ENCODE measurements at regions not wholly inside any gene's neighbourhood (a gene's known extent, or its start where the extent isn't known, plus 50 kb on each side); places are given as distances from the start of the nearest gene placed in this dataset.

DNA sequence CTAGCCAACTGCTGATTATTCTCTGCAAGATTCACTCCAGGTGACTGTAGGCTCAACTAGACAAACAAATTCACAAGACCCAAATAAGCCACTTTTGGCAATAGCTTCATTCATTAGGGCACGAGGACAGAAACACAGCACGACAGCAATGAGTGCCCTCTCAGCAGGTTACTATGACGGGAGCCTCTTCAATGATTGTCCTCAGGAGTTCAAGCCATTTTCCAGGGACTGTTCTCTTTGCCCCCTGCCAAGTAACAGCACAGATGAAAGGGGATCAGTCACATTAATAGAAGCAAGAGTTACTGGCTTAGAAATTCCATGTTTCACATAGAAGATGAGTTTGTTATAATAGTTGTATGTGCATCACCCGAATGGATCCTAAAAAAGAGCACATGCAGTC is 712.2 kb downstream of the CDH8 start:
- Histone ChIP-seq H3K4me1 (no peaks in the 10 kb centered on the region), H3K36me3 (no peaks in the 10 kb centered on the region), H3K4me3 (no peak overlapping the region), H3K9me3 (no peaks in the 10 kb centered on the region), H3K27me3 (no peaks in the 10 kb centered on the region), H3K27ac (no peak overlapping the region)
- TF ChIP-seq, protein P1, sequence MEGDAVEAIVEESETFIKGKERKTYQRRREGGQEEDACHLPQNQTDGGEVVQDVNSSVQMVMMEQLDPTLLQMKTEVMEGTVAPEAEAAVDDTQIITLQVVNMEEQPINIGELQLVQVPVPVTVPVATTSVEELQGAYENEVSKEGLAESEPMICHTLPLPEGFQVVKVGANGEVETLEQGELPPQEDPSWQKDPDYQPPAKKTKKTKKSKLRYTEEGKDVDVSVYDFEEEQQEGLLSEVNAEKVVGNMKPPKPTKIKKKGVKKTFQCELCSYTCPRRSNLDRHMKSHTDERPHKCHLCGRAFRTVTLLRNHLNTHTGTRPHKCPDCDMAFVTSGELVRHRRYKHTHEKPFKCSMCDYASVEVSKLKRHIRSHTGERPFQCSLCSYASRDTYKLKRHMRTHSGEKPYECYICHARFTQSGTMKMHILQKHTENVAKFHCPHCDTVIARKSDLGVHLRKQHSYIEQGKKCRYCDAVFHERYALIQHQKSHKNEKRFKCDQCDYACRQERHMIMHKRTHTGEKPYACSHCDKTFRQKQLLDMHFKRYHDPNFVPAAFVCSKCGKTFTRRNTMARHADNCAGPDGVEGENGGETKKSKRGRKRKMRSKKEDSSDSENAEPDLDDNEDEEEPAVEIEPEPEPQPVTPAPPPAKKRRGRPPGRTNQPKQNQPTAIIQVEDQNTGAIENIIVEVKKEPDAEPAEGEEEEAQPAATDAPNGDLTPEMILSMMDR (IDR thresholded peaks at IDR 0.05), result no peak
- TF ChIP-seq EP300 (IDR thresholded peaks at IDR 0.05), result no peak
- TF ChIP-seq POLR2A (IDR thresholded peaks at IDR 0.05), result no peak
- TF ChIP-seq POLR2AphosphoS5 (IDR thresholded peaks at IDR 0.05), result no peak
- WGBS, 2 donors, result 80 to 86% methylated on average over 4 of the region's 4 CpGs
- ATAC-seq (ENCODE audit: low FRiP score in 2 of 2) (no peak), DNase-seq (no peak)

DNA sequence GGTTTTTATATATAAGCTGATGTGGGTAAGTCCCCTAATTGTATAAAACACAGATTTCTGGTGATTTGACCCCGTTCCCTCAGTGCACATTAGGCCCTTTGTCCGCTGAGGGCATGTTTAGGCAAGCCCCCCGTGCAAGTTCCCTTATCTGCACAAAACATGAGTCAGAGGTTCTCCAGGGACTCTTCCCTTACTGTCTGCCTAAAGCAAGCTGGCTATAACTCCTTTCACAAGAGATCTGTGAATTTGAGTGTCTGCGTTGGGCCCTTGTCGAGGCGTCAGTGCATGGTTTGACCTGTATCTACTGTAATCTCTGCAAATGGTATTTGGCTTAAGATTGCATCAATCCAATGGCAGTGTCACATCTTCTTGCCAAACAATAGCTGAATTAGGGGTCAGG is 712.8 kb downstream of the CDH8 start:
- Histone ChIP-seq H3K9me3 (no peaks in the 10 kb centered on the region), H3K4me1 (no peaks in the 10 kb centered on the region), H3K27me3 (no peaks in the 10 kb centered on the region), H3K27ac (no peak overlapping the region), H3K4me3 (no peak overlapping the region), H3K36me3 (no peaks in the 10 kb centered on the region)
- WGBS, 2 donors, result 76 to 89% methylated on average over 6 of the region's 6 CpGs
- ATAC-seq (ENCODE audit: low FRiP score in 2 of 2) (no peak), DNase-seq (no peak)
- TF ChIP-seq EP300 (IDR thresholded peaks at IDR 0.05) (no peak), POLR2A (IDR thresholded peaks at IDR 0.05) (no peak), POLR2AphosphoS5 (IDR thresholded peaks at IDR 0.05) (no peak)
- TF ChIP-seq, protein P1 (IDR thresholded peaks at IDR 0.05), result no peak

DNA sequence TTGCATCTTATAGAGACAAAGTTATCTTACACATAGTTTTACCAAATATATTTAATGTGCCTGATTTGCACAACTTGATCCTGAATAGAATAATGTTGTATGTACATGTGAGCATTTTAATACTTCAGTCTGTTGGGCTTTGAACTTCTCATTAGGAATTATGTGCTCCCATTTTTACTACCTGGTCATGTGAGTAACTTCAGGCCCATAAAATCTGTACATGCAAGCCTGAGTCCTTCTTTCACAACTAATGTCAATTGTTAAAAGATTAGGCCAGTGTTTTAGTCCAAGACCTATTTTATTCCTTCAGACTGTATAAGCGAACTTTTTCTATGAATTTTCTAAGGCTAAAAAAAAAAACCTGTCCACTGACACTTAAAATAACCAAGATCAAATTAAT is 715.4 kb downstream of the CDH8 start:
- ATAC-seq (ENCODE audit: low FRiP score in 2 of 2) (no peak), DNase-seq (no peak)
- WGBS, 2 donors, result 77 to 82% methylated on average over 1 of the region's 1 CpG
- H3K36me3 ChIP-seq, result no peaks in the 10 kb centered on the region
- TF ChIP-seq POLR2AphosphoS5 (IDR thresholded peaks at IDR 0.05), result no peak
- H3K27ac ChIP-seq, result no peak overlapping the region
- no peaks in the 10 kb centered on the region for H3K27me3 ChIP-seq
- no peaks in the 10 kb centered on the region for H3K9me3 ChIP-seq
- H3K4me3 ChIP-seq, result no peak overlapping the region
- H3K4me1 ChIP-seq, result no peaks in the 10 kb centered on the region

DNA sequence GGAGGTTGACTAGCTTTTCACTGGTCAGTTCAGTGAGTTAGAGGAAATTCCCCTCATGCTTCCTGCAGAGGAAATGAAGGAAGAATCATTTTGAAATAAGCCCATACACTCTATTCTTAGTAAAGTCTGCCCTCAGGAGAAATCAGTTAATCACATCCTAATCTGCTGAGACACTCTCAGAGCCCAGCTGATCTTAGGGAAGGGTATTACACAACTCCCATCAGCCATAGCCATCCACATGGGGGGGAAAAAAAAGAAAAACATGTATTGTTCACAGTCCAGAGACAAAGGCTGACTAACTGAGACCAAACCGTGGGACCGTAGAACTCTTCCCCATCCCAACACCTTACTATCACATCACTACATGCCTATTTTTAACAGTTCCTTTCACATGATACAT is 722.3 kb downstream of the CDH8 start:
- no peak overlapping the region for H3K27ac ChIP-seq
- H3K9me3 ChIP-seq, result no peaks in the 10 kb centered on the region
- no peak overlapping the region for H3K4me3 ChIP-seq
- H3K27me3 ChIP-seq, result no peaks in the 10 kb centered on the region
- H3K36me3 ChIP-seq, result no peaks in the 10 kb centered on the region
- H3K4me1 ChIP-seq, result no peaks in the 10 kb centered on the region
- ATAC-seq (ENCODE audit: low FRiP score in 2 of 2) (no peak), DNase-seq (no peak)
- WGBS, 2 donors, result 84 to 91% methylated on average over 2 of the region's 2 CpGs
- TF ChIP-seq, protein P1 (IDR thresholded peaks at IDR 0.05), result no peak
- TF ChIP-seq POLR2A (IDR thresholded peaks at IDR 0.05) (no peak), EP300 (IDR thresholded peaks at IDR 0.05) (no peak), POLR2AphosphoS5 (IDR thresholded peaks at IDR 0.05) (no peak)

DNA sequence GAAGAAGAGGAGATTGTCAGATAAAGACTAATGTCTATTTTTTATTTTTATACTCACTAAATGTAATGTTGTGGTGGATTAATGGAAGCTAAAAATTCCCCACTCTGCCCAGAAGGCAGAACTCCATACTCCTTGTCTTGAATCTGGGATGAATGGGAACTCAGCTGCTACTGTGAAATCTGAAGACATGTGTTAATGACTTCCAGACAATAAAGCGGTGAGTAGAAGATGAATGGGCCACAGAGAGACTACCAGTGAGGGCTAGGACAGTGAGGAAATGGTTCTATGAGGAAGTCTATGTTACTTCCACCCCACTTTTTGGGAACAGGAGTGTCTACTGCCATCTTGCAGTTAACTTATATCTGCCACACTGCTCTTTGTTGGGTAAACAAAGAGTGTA is 726.9 kb downstream of the CDH8 start:
- 84 to 92% methylated on average over 1 of the region's 1 CpG for WGBS, 2 donors
- TF ChIP-seq POLR2A (IDR thresholded peaks at IDR 0.05), result no peak
- TF ChIP-seq EP300 (IDR thresholded peaks at IDR 0.05), result no peak
- TF ChIP-seq, protein P1 (IDR thresholded peaks at IDR 0.05), result no peak
- no peak for TF ChIP-seq POLR2AphosphoS5 (IDR thresholded peaks at IDR 0.05)
- H3K36me3 ChIP-seq, result no peaks in the 10 kb centered on the region
- ATAC-seq (ENCODE audit: low FRiP score in 2 of 2) (no peak), DNase-seq (no peak)
- no peak overlapping the region for H3K27ac ChIP-seq
- no peaks in the 10 kb centered on the region for H3K9me3 ChIP-seq
- H3K27me3 ChIP-seq, result no peaks in the 10 kb centered on the region
- H3K4me3 ChIP-seq, result no peak overlapping the region
- H3K4me1 ChIP-seq, result no peaks in the 10 kb centered on the region

Measured in upper lobe of left lung (tissue), 6 donors.